ENCODE measurements at regions not wholly inside any gene's neighbourhood (a gene's known extent, or its start where the extent isn't known, plus 50 kb on each side); places are given as distances from the start of the nearest gene placed in this dataset.

DNA sequence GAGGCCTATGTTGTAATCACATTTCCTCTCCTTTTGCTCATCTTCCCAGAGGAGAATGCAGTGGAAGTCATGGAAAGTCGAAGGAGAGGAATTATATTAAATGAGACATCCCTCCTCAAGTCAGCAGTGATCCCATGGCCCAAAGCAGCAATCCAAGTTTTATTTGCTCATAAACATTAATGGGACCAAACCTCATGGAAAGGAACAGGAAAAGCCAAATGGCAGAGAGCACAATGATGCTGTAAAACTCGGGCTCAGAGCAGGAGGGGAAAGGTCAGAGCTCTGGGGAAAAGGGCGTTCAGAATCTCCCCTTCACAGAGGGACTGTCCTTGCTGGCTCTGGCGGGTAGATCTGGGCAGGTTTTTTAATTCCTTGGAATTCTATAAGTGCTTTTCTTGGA, 175.8 kb downstream of the C5orf15 start:
- no peak for TF ChIP-seq EZH2 (IDR thresholded peaks at IDR 0.05; ENCODE audit: low read length, missing control alignments)
- TF ChIP-seq CTCF (conservative IDR thresholded peaks at IDR 0.05 in 1 of 2, IDR thresholded peaks at IDR 0.05 in 1 of 2; ENCODE audit: low read depth in 1 of 2, low read length in 2 of 2): no peak

All from fibroblast of lung (primary cell).